ENCODE measurements at regions not wholly inside any gene's neighbourhood (a gene's known extent, or its start where the extent isn't known, plus 50 kb on each side); places are given as distances from the start of the nearest gene placed in this dataset.
"Not testable (repeated sequence)": the region's sequence is repeated elsewhere in the genome, so short reads cannot be mapped to it uniquely, and the experiment has no call there.

DNA sequence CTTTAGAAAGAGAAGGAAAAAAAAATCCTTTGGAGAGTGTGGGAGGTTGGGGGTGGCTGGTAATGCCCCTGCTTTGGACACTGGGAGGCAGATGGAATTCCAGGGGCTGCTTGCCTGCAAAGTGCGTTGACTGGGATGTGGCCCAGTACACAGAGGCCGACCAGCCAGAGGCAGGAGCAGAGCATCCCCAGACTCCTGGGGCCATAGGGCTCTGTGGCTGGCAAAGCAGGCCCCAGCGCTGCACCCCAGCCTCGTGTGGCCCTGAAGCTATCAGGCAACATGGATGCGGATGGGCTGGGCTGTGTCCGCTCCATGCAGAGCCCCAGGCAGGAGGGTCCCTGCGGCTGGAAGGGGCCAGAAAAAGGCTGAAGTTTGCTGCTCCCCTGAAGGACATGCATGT lies 361.6 kb upstream of the FZD8 start:
- peaks cover 15% of the 10 kb centered on the region for H3K27me3 Mint-ChIP-seq
- H3K36me3 Mint-ChIP-seq: no peaks in the 10 kb centered on the region
- H3K4me1 Mint-ChIP-seq (ENCODE audit: unreplicated experiment): peaks cover 5% of the 10 kb centered on the region
- H3K4me3 Mint-ChIP-seq: no peak overlapping the region
- H3K9me3 Mint-ChIP-seq: no peaks in the 10 kb centered on the region
- no peak for TF ChIP-seq CTCF (conservative IDR thresholded peaks at IDR 0.05)
- DNase-seq (ENCODE audit: extremely low spot score, unreplicated experiment): no peak
- H3K27ac Mint-ChIP-seq: no peak overlapping the region

GRCh38 chr10:36003031-36003600 lies 361.0 kb upstream of the FZD8 start:
- no peaks in the 10 kb centered on the region for H3K9me3 Mint-ChIP-seq
- DNase-seq (ENCODE audit: extremely low spot score, unreplicated experiment): no peak
- no peak overlapping the region for H3K27ac Mint-ChIP-seq
- H3K27me3 Mint-ChIP-seq: peaks cover 16% of the 10 kb centered on the region
- no peaks in the 10 kb centered on the region for H3K36me3 Mint-ChIP-seq
- no peak overlapping the region for H3K4me3 Mint-ChIP-seq
- no peak for TF ChIP-seq CTCF (conservative IDR thresholded peaks at IDR 0.05)
- peaks cover 5% of the 10 kb centered on the region for H3K4me1 Mint-ChIP-seq (ENCODE audit: unreplicated experiment)

DNA sequence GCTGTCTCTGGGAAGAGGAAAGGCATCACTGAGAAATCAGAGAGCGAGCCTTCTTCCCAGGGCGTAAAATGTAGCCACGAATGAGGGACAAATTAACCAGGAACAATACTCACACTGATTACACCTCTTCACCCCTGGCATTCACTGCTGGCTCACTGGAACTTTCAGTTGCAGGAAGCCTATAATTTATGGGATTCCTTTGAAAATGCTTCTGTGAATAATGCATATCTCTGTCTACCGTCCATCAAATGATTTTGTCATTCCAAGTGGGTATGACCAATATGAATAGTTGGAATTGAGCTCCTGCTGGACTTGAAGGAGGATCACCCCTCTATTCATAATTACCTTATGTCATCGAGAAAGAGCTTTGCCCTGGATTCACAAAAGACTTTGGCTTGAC lies 360.3 kb upstream of the FZD8 start:
- no peaks in the 10 kb centered on the region for H3K36me3 Mint-ChIP-seq
- no peak overlapping the region for H3K4me3 Mint-ChIP-seq
- DNase-seq (ENCODE audit: extremely low spot score, unreplicated experiment): no peak
- H3K4me1 Mint-ChIP-seq (ENCODE audit: unreplicated experiment): peaks cover 5% of the 10 kb centered on the region
- no peak for TF ChIP-seq CTCF (conservative IDR thresholded peaks at IDR 0.05)
- no peak overlapping the region for H3K27ac Mint-ChIP-seq
- peaks cover 18% of the 10 kb centered on the region for H3K27me3 Mint-ChIP-seq
- H3K9me3 Mint-ChIP-seq: no peaks in the 10 kb centered on the region

DNA sequence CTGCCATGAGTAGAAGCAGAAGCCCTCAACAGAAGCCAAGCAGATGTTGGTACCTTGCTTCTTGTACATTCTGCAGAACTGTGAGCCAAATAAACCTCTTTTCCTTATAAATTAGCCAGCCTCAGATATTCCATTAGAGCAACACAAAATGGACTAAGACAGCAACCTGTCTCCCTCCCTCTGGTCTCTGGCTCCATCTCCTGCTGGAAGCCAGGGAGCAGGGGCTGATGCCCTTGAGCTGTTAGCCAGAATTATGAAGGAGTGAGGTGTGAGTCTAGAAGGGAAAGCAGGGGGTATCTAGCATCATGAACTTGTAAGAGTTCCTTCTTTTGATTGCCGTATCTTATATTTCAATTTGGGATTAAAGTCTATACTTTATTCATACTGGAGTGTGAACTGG lies 358.7 kb upstream of the FZD8 start:
- not testable (repeated sequence) for H3K27ac Mint-ChIP-seq; H3K36me3 Mint-ChIP-seq; H3K4me3 Mint-ChIP-seq; DNase-seq (ENCODE audit: extremely low spot score, unreplicated experiment); H3K4me1 Mint-ChIP-seq (ENCODE audit: unreplicated experiment); H3K9me3 Mint-ChIP-seq
- peaks cover 21% of the 10 kb centered on the region for H3K27me3 Mint-ChIP-seq

DNA sequence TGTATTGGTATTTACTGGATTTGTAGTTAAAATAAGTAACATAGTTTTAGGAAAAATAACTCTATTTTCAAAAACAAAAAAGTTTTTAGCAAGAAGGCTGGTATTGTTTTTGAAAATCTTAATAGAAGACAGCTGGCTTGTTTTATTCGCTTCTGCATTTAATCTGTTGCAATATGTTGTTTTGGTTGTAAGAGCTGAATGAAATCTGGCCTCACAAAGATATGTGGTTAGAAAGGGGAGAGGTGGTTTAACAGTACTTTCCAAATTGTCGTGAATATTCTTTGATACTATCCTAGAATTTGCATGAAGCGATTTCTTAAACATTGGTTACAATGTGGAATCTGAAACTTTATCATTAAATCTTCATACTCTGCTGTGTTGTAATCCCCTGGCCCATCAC lies 355.9 kb upstream of the FZD8 start:
- Mint-ChIP-seq H3K9me3 (no peaks in the 10 kb centered on the region), H3K4me3 (no peak overlapping the region), H3K27me3 (peaks cover 29% of the 10 kb centered on the region), H3K4me1 (ENCODE audit: unreplicated experiment) (peaks cover 12% of the 10 kb centered on the region), H3K36me3 (no peaks in the 10 kb centered on the region), H3K27ac (no peak overlapping the region)
- no peak for DNase-seq (ENCODE audit: extremely low spot score, unreplicated experiment)
- TF ChIP-seq CTCF (conservative IDR thresholded peaks at IDR 0.05): no peak

- Mint-ChIP-seq H3K4me1 (ENCODE audit: unreplicated experiment) (peaks cover 9% of the 10 kb centered on the region), H3K27ac (no peak overlapping the region), H3K9me3 (no peaks in the 10 kb centered on the region), H3K27me3 (peaks cover 20% of the 10 kb centered on the region), H3K4me3 (no peak overlapping the region), H3K36me3 (no peaks in the 10 kb centered on the region)
- TF ChIP-seq CTCF (conservative IDR thresholded peaks at IDR 0.05): no peak
- no peak for DNase-seq (ENCODE audit: extremely low spot score, unreplicated experiment)
Measured at GRCh38 chr10:35995485-35995884, 353.4 kb upstream of the FZD8 start.

Data from type B pancreatic cell (in vitro differentiated cells).